H9 (cell line): ENCODE measurements at regions not wholly inside any gene's neighbourhood (a gene's known extent, or its start where the extent isn't known, plus 50 kb on each side); places are given as distances from the start of the nearest gene placed in this dataset.

ENCODE experiments used
- DNase-seq: peaks from one replicate; pipeline ENCODE4 v3.0.0-alpha.2; 2017
- H2AFZ ChIP-seq: one replicate; pipeline ENCODE4 v1.6.1; 2013; ENCODE audit warnings: mild to moderate bottlenecking, low read length, control low read depth, moderate library complexity
- H2AK5ac ChIP-seq: 2 replicates; pipeline ENCODE4 v1.6.1; 2013; ENCODE audit warnings: low read length, control low read depth, mixed read lengths; ENCODE audit not compliant: insufficient read length
- H2BK120ac ChIP-seq: one replicate; pipeline ENCODE4 v1.6.1; 2013; ENCODE audit warnings: low read depth, mild to moderate bottlenecking, low read length, control low read depth, inconsistent platforms; ENCODE audit not compliant: poor library complexity, severe bottlenecking
- H2BK12ac ChIP-seq: 2 replicates; pipeline ENCODE4 v1.6.1; 2013; ENCODE audit warnings: low read length, control low read depth, mixed read lengths, low read depth; ENCODE audit not compliant: insufficient read length
- H2BK15ac ChIP-seq: 2 replicates; pipeline ENCODE4 v1.6.1; 2013; ENCODE audit warnings: low read depth, low read length, control low read depth
- H2BK20ac ChIP-seq: one replicate; pipeline ENCODE4 v1.6.1; 2013; ENCODE audit warnings: low read depth, mild to moderate bottlenecking, low read length, control low read depth, inconsistent platforms; ENCODE audit not compliant: poor library complexity, severe bottlenecking
- H2BK5ac ChIP-seq: 2 replicates; pipeline ENCODE4 v1.6.1; 2013; ENCODE audit warnings: low read length, control low read depth, mixed read lengths; ENCODE audit not compliant: insufficient read length
- H3K14ac ChIP-seq: 2 replicates; pipeline ENCODE4 v1.6.1; 2013; ENCODE audit warnings: low read length, control low read depth; ENCODE audit not compliant: insufficient read depth
- H3K18ac ChIP-seq: 2 replicates; pipeline ENCODE4 v1.6.1; 2013; ENCODE audit warnings: low read depth, mild to moderate bottlenecking, mixed read lengths, low read length, control low read depth; ENCODE audit not compliant: insufficient read length
- H3K23ac ChIP-seq: 2 replicates; pipeline ENCODE4 v1.6.1; 2013; ENCODE audit warnings: low read length, control low read depth, mixed read lengths, low read depth; ENCODE audit not compliant: insufficient read length
- H3K23me2 ChIP-seq: 2 replicates; pipeline ENCODE4 v1.6.1; 2013; ENCODE audit warnings: low read depth, mild to moderate bottlenecking, mixed read lengths, low read length, control low read depth; ENCODE audit not compliant: insufficient read length, poor library complexity, severe bottlenecking
- H3K27ac ChIP-seq: 2 replicates; pipeline ENCODE4 v1.5.1; 2013; ENCODE audit warnings: low read length, control low read depth, mixed read lengths, low read depth; ENCODE audit not compliant: insufficient read length
- H3K27me3 ChIP-seq: 2 replicates; pipeline ENCODE4 v1.6.1; 2013; ENCODE audit warnings: low read length, control low read depth, inconsistent platforms; ENCODE audit not compliant: insufficient read depth
- H3K4ac ChIP-seq: 2 replicates; pipeline ENCODE4 v1.6.1; 2013; ENCODE audit warnings: low read depth, mild to moderate bottlenecking, control low read depth, inconsistent platforms, low read length, moderate library complexity
- H3K4me1 ChIP-seq: 2 replicates; pipeline ENCODE4 v1.6.1; 2013; ENCODE audit warnings: low read length, control low read depth, inconsistent platforms; ENCODE audit not compliant: insufficient read depth
- H3K4me2 ChIP-seq: 2 replicates; pipeline ENCODE4 v1.6.1; 2013; ENCODE audit warnings: low read length, control low read depth, mixed read lengths; ENCODE audit not compliant: insufficient read length, insufficient read depth
- H3K56ac ChIP-seq: 2 replicates; pipeline ENCODE4 v1.6.1; 2013; ENCODE audit warnings: low read depth, mild to moderate bottlenecking, mixed read lengths, low read length, control low read depth; ENCODE audit not compliant: insufficient read length
- H3K79me1 ChIP-seq: 2 replicates; pipeline ENCODE4 v1.6.1; 2013; ENCODE audit warnings: low read depth, mild to moderate bottlenecking, moderate library complexity, low read length, control low read depth, inconsistent platforms; ENCODE audit not compliant: insufficient read depth, poor library complexity, severe bottlenecking
- H3K79me2 ChIP-seq: 2 replicates; pipeline ENCODE4 v1.6.1; 2013; ENCODE audit warnings: low read length, control low read depth, inconsistent platforms; ENCODE audit not compliant: insufficient read depth
- H3K9ac ChIP-seq: 2 replicates; pipeline ENCODE4 v1.6.1; 2013; ENCODE audit warnings: low read length, control low read depth, mixed read lengths; ENCODE audit not compliant: insufficient read length; ENCODE audit errors: extremely low read depth
- H3K9me3 ChIP-seq: one replicate; pipeline ENCODE4 v1.6.1; 2013; ENCODE audit warnings: low read depth, low read length, inconsistent platforms; ENCODE audit not compliant: control insufficient read depth
- H3T11ph ChIP-seq: one replicate; pipeline ENCODE4 v1.6.1; 2013; ENCODE audit warnings: mild to moderate bottlenecking, low read length, control low read depth, inconsistent platforms
- H4K20me1 ChIP-seq: one replicate; pipeline ENCODE4 v1.6.1; 2013; ENCODE audit not compliant: control insufficient read depth, insufficient read length, insufficient read depth
- H4K5ac ChIP-seq: 2 replicates; pipeline ENCODE4 v1.6.1; 2013; ENCODE audit warnings: low read depth, mild to moderate bottlenecking, mixed read lengths, low read length, control low read depth; ENCODE audit not compliant: insufficient read length
- H4K8ac ChIP-seq: replicated peaks from 2 replicates; pipeline ENCODE4 v1.6.1; 2013; ENCODE audit warnings: low read length, control low read depth, mixed read lengths, low read depth; ENCODE audit not compliant: insufficient read length
- H4K91ac ChIP-seq: 2 replicates; pipeline ENCODE4 v1.6.1; 2013; ENCODE audit warnings: low read depth, mild to moderate bottlenecking, moderate library complexity, mixed read lengths, low read length, control low read depth; ENCODE audit not compliant: insufficient read length
- H3K27ac Mint-ChIP-seq, 3 experiments: 2 replicates in 2 of 3; 3 replicates in 1 of 3; pipeline ENCODE4 v1.8.0; 2020 to 2021; ENCODE audit warnings: mixed read lengths in 3 of 3, mild to moderate bottlenecking in 1 of 3, moderate library complexity in 1 of 3
- H3K27me3 Mint-ChIP-seq: 2 replicates; pipeline ENCODE4 v1.8.0; 2021; ENCODE audit warnings: low read depth, mild to moderate bottlenecking, moderate library complexity, mixed read lengths
- H3K36me3 Mint-ChIP-seq, 3 experiments: 2 replicates in 2 of 3; 3 replicates in 1 of 3; pipeline ENCODE4 v1.8.0; 2020 to 2021; ENCODE audit warnings: low read depth in 3 of 3, mixed read lengths in 3 of 3; ENCODE audit not compliant: insufficient read depth in 1 of 3
- H3K4me1 Mint-ChIP-seq, 2 experiments: 2 replicates each; pipeline ENCODE4 v1.8.0; 2020; ENCODE audit warnings: mixed read lengths in 2 of 2
- H3K4me3 Mint-ChIP-seq, 2 experiments: 2 replicates in 1 of 2; 3 replicates in 1 of 2; pipeline ENCODE4 v1.8.0; 2020 to 2021; ENCODE audit warnings: mild to moderate bottlenecking in 2 of 2, mixed read lengths in 2 of 2, moderate library complexity in 1 of 2
- H3K9me3 Mint-ChIP-seq, 2 experiments: 2 replicates in 1 of 2; 3 replicates in 1 of 2; pipeline ENCODE4 v1.8.0; 2020; ENCODE audit warnings: mild to moderate bottlenecking in 2 of 2, mixed read lengths in 2 of 2, moderate library complexity in 1 of 2
- CTCF ChIP-seq: fragments of 200-600 bp; sonication (generic); conservative IDR thresholded peaks from 3 replicates; pipeline ENCODE4 v1.8.0; 2021; ENCODE audit warnings: antibody characterized with exemption, mild to moderate bottlenecking
- WGBS: extraction: QIAGEN DNeasy Blood & Tissue Kit; methylation state at CpG from one replicate; pipeline ENCODE4 v1.1.7; 2013; ENCODE audit warnings: missing lambda C conversion rate, low lambda C conversion rate, mixed read lengths; ENCODE audit not compliant: insufficient read length; ENCODE audit errors: extremely low coverage; 5-methylcytosine and 5-hydroxymethylcytosine counted together

GRCh38 chr10:44284198-44285084 lies 100.5 kb downstream of the CXCL12 start:
- H3K36me3 Mint-ChIP-seq = no peaks in the 10 kb centered on the region
- H4K5ac ChIP-seq = no peak overlapping the region
- WGBS = no CpG with 5 or more reads among the region's 6 CpGs

More at GRCh38 chr10:44284198-44285084, 100.5 kb downstream of the CXCL12 start:
- Mint-ChIP-seq H3K4me3 (no peak overlapping the region), H3K27me3 (peaks cover 5% of the 10 kb centered on the region; the same call in 1 of the 2 replicates), H3K27ac (peak overlapping the region in 1 of 3 experiments; percentile 16; a peak in 1 of 7 replicates), H3K4me1 (peaks cover 26 to 32% of the 10 kb centered on the region in 2 experiments), H3K9me3 (no peaks in the 10 kb centered on the region)
- Histone ChIP-seq H3K4ac (no peak overlapping the region), H2BK20ac (no peak overlapping the region), H3K23me2 (no peaks in the 10 kb centered on the region), H3K56ac (no peak overlapping the region), H4K8ac (no peak overlapping the region), H4K20me1 (no peaks in the 10 kb centered on the region), H3K9me3 (no peaks in the 10 kb centered on the region), H2BK15ac (no peak overlapping the region), H3K18ac (no peak overlapping the region), H3K23ac (no peak overlapping the region), H2BK120ac (no peak overlapping the region), H2BK12ac (no peak overlapping the region), H3K4me2 (no peak overlapping the region), H3K79me1 (no peaks in the 10 kb centered on the region), H4K91ac (no peak overlapping the region), H3K27me3 (no peaks in the 10 kb centered on the region; the same call in 1 of the 2 replicates), H2AFZ (no peak overlapping the region), H3T11ph (no peak overlapping the region), H2BK5ac (no peak overlapping the region), H3K27ac (no peak overlapping the region), H3K9ac (no peak overlapping the region), H2AK5ac (no peak overlapping the region), H3K14ac (no peak overlapping the region), H3K79me2 (no peaks in the 10 kb centered on the region), H3K4me1 (no peaks in the 10 kb centered on the region)
- TF ChIP-seq CTCF = no peak
- DNase-seq = no peak
